ENCODE measurements at regions not wholly inside any gene's neighbourhood (a gene's known extent, or its start where the extent isn't known, plus 50 kb on each side); places are given as distances from the start of the nearest gene placed in this dataset.

DNA sequence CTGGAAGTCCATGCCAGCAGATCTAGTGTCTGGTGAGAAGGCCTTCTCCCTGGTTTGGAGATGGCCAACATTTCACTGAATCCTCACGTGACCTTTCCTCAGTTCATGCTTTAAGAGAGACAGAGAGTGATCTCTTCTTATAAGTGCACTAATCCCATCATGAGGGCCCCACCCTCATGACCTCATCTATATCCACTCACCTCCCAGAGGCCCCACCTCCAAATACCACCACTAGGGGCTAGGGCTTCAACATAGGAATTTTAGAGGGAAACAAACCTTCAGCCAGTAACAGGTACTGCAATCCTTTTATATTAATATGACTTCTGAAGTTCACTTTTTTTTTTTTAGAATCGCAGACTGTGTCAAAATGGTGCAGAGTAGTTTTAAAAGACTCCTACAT lies 496.9 kb upstream of the ADAMTS16 start:
- no peak for DNase-seq

DNA sequence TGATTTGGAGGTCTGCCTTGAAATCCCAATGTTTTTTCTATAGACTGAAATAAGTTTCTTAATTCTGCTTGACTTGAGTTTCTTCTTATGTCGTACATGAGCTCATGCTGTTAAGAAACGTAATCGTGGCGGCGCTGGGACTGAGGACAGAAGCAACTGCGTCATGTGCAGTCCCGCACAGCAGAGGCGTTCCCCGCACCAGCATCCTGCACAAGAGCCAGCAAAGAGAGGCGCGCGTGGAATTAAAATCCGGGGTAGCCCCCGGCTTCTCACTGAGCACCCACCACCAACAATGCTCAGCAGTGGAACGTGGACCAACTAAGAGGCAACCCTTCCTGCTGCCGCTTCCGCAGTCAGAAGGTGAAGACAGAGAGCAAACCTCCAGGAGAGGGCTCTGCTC lies 496.2 kb upstream of the ADAMTS16 start:
- no peak for DNase-seq

DNA sequence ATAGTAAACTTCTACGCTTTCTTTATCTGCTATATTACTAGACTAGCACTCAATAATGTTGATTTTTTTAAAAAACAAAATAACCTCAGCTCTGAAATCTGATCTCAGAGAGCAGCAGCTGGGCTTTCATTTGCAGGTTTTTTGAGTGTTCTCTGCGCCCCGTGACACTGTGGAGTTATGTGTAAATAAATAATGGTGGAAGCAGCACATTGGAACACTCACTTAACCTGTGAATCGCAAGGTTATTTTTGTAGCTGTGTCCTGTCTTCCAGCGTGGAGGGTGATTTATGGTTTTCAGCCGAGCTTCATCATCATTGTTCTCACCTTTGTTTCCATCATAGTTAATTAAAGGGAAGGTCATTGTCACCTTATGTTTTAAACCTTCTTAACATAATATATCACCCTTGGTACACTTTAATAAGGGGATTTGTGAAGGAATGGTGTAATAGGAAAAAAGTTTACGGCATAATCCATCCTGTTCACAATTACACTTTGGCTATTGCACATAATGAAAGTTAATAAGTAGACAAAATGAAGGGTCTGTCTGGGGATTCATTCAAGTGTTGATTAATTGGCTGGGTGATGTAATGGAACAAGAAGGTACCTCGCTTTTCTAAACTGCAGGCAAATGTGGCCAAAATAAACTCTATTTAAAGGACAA lies 493.3 kb upstream of the ADAMTS16 start:
- DNase-seq: peak; percentile 46

- no peak for DNase-seq
These were observed 492.2 kb upstream of the ADAMTS16 start for GRCh38 chr5:4647955-4648354.

DNA sequence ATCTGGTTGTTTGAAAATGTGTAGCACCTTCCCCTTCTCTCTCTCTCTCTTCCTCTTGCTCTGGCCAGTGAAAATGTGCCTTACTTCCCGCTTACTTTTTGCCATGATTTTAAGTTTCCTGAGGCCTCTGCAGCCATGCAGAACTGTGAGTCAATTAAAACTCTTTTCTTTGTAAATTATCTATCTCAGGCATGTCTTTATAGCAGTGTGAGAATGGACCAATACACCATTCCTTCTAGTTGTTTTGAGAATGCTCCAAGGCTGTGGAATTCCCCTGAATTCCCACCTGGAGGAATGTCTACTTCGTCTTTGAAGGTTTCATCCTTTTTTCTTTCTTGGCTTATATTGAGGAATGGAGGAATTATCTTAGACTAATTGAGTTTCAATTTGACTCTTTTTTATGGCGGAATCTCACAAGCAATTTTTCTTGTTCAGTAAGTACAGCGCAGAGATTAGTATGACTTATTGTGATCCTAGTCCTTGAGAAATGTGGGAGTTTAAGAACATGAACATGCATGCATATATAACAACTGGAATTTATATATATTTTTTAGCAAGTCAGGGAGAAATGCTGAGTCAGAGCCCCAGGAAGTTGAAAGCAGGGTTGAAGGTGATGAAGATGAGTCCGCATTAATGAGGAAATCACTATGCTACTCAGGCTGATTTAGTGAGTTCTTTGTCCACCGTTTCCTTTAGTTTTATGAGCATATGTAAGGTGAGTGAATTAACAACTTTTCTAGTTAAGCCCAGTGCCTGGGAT lies 488.1 kb upstream of the ADAMTS16 start:
- DNase-seq: no peak

DNA sequence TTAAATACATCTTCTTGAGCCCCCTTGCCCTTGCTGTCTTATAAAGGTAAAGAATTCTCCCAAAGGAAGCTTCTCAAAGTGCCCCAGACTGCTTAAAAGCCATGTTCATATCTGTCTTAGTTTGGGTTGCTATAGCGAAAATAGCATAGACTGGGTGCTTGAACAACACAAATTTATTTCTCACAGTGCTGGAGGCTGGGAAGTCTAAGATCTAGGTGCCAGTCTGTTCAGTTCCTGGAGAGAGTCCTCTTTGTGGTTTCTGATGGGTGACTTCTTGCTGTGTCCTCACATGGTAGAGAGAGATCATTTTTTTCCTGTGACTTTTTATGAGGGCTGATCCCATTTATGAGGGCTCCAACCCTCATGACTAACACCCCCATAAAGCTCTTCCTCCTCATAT lies 486.7 kb upstream of the ADAMTS16 start:
- DNase-seq: no peak

DNA sequence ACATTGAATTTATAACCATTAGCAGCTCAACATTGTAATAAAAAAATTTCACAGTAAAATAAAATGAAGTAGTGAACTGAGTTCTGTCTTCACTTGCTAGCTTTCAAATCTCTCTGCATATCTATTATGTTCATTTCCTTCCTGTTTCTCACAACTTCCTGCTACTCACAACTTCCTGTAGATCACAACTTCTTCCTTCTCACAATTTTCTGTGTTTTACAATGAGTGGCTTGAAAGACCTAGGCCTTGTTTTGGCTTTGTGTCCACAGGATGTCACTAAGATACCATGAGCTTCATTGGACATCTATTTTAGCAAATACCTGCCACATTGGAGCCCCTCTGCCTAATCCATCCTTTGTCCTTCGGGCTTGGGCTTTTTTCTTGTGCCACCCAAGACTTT lies 480.3 kb upstream of the ADAMTS16 start:
- DNase-seq: no peak

DNA sequence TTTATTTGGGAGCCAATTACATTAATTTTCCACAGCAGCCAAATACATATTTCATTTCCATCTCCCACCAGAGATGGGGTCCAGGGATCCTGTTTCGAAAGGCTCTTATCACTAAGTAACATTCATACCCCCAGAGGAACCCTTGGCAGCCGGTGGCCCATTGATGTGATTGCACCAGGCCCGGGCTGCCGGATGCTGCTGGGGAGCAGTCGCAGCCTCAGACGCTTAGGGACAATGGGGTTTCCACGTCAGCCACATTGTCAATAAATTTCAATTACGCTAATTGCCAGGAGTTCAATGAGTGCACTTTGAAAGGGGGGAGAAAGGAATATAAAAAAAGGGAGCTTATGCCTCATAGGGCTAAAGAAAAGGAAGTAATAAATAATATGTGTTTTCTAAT lies 478.8 kb upstream of the ADAMTS16 start:
- DNase-seq: no peak

GRCh38 chr5:4661836-4662235 lies 478.3 kb upstream of the ADAMTS16 start:
- no peak for DNase-seq

DNA sequence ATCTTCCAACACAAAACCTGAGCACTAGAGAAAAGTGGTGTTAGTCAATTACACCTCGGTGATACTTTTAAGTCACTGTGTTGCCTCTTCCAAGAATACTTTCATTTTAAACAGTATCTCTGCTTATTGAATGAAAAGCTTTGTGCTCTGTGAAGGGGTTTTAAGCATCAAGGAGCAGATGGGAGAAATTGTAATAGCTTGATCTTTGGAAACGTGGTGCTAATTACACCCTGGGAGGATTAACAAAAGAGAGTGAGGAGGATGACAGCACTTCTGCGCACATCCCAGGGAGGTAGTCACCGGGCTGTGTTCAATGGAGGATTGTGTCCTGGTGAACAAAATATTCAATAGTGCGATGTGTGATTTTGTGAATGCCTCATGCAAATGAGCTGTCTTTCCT lies 477.4 kb upstream of the ADAMTS16 start:
- no peak for DNase-seq

DNA sequence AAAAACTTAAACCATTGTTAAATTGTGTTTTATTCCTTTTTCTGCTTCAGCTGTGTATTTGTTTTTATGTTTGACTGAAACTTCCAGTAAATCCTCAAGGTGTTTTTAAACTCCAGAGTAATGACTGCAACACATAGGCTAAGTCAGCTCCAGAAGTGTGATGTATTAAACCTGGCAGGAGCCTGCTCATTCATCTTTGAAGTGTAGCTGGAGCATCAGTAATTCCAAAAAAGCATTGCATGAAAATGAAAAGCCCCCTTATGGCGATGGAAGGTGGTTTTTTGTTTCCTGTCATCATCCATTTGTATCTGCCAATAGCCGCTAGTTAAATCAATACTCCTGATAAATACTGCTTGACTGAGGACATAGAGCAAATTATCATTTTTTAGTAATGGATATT lies 474.2 kb upstream of the ADAMTS16 start:
- DNase-seq: no peak

DNA sequence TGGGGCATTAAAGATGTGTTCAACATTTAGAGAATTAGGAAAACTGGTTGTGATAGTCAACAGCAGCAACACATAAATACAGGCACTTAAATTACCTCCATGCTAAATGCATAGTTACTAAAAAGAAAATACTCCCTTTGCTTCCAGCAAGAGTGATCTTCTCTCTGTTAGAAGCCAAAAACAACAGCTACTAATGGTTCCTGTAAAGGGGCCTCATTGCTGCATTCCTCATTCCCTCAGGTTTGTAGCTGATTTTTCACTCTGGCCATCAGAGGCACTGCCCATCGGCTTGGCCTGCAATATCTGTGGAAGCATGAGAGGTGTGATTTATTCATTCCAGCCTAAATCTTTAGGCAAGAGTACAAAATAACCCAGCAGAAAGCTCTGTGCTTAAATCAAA lies 466.0 kb upstream of the ADAMTS16 start:
- DNase-seq: no peak

DNA sequence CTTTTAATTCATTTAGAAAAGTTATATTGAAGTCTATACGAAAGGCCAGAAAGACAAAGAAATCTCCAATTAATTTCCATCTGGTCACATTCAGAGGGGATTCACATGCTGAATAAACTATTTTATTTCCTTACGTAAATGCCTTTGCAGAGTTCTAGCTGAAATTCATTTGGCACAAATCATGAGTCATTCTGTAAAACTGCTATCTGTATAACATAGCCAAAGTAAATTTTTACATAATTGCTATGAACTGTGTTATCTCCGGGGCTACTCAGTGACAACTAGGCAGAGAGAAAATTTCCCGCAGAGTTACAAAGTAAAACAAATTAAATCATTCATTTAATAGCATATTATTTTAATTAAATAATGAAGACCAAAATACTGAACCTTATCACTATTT lies 463.2 kb upstream of the ADAMTS16 start:
- DNase-seq: no peak

GRCh38 chr5:4684946-4685345 lies 455.2 kb upstream of the ADAMTS16 start:
- no peak for DNase-seq

- DNase-seq: no peak
These were observed 441.5 kb upstream of the ADAMTS16 start for GRCh38 chr5:4698596-4698995.

- no peak for DNase-seq
These were observed 440.5 kb upstream of the ADAMTS16 start for GRCh38 chr5:4699592-4699991.

DNA sequence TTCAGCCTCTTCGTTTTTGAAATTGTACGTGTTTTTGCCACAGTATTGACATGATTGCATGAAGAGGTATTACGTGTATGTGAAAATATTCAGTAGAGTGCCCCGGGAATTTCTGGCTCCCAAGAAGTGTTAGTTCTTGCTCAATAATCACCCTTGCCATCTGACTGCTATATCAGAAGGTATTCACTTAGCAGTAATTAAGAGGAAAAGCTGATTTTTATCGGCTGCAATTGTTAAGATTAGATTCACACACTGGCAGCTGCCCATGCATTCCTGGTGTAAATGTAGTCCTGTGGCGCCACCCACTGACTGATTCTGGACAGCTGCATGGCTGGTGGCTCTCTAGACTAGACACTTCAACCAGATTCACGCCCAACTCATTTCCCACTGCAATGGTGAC lies 440.1 kb upstream of the ADAMTS16 start:
- peak; percentile 80 for DNase-seq

- DNase-seq: no peak
These were observed 439.3 kb upstream of the ADAMTS16 start for GRCh38 chr5:4700871-4701270.

DNA sequence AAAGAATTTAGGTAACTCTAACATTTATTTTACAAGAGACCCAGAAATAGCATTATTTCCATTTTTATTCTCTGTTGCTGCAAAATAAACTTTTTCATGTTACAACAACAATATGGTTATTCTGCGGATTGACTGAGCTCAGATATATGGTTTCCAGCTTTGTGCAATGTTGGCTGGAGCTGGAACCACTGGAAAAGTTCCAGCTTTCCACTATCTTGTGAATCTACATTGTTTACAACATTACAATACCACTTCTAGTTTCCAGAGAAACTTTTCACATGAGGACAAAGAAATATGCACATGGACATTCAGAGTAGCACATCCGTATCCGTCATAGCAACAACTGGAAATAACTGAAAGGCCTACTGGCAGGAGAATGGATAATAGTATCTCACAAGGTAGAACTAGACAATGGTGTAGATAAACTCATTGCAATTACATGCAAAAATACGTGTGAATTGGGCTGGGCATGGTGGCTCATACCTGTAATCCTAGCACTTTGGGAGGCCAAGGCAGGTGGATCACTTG lies 436.1 kb upstream of the ADAMTS16 start:
- no peak for DNase-seq

DNA sequence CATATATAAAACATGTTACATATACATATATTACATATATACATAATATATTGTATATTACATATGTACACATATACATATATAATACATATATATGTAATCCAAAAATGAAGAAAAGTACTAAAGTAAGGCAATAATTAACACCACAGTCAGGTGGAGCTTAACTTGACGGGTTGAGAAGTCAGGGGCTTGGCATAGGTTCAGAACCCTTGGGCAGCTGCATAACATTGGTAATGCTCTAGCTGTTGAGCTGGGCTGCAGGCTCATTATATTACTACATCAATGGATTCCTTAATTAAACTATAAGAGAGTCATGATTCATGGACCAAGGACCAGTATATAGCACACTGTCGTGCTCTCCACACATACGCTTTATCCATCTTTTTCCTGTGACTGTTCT lies 435.2 kb upstream of the ADAMTS16 start:
- DNase-seq: no peak

DNA sequence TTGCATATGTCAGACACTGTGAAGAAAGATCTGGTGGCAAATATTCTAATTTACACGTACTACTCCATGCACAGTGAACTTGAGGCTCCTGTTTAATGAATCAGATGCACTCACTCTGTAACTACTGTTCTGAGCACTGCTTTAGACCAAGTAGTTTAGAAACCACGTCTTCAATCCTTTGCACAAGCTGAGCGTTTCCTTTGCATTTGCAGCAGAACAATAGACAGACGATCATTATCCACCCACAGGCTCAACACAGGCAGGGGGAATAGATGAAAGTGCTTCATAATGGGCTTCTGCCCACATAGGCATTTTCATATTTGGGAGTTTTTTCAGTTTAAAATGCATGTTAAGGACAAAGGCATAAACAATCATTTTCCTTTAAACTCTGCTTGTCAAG lies 423.3 kb upstream of the ADAMTS16 start:
- no peak for DNase-seq

- DNase-seq: no peak
These were observed 422.7 kb upstream of the ADAMTS16 start for GRCh38 chr5:4717446-4717845.

DNA sequence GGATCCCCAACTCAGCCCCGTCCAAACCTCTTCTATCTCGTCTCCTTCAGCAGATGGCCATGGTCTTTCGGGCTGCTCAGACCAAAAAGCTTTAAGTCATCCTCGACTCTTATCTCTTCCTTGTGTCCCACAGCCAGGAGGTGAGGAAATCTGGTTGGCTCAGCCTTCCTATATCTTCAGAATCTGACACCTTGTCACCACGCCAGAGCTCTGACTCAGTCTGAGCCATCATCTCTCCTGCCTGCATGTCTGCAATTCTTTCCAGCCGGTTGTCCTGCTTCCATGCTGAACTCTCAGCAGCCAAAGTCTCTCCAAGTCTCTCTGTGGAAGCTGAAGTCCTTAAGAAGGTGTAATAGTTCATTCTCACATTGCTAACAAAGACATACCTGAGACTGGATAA lies 419.3 kb upstream of the ADAMTS16 start:
- DNase-seq: no peak

DNA sequence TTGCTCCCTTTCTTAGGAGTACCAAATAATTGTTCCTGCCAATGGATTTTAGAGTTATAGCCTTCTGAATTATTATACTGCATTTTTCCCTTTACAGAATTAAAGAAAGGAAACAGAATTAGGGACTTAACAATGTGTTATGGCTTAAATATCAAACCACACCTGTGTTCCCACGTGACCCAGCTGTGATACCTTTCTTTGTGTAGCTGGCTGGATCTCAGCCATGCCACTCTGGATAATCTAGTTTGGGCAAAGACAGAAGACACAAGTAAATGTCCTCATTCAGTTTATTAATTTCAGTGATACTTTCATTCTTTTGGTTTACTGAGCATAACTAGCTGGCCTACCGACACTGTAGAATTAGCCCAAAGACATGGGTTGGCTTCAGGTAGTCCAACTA lies 417.2 kb upstream of the ADAMTS16 start:
- no peak for DNase-seq

Measured in left kidney (tissue), 1 donor.